Mammary epithelial cell (primary cell): ENCODE measurements at regions not wholly inside any gene's neighbourhood (a gene's known extent, or its start where the extent isn't known, plus 50 kb on each side); places are given as distances from the start of the nearest gene placed in this dataset.

Experiments used
- EZH2 ChIP-seq: IDR thresholded peaks from 2 replicates; pipeline ENCODE4 v1.6.1; 2012; ENCODE audit warnings: low read length, inconsistent platforms, borderline replicate concordance
- TF ChIP-seq, protein P1 (sequence below), 2 donors: IDR thresholded peaks in 1 of 2; conservative IDR thresholded peaks in 1 of 2; 2 replicates each; pipeline ENCODE4 v1.5.1; 2011 to 2012; ENCODE audit warnings: inconsistent platforms in 2 of 2, low read length in 2 of 2, mild to moderate bottlenecking in 2 of 2, control low read depth in 1 of 2, low read depth in 1 of 2; ENCODE audit not compliant: insufficient read depth in 1 of 2; ENCODE audit errors: extremely low read depth in 1 of 2

DNA sequence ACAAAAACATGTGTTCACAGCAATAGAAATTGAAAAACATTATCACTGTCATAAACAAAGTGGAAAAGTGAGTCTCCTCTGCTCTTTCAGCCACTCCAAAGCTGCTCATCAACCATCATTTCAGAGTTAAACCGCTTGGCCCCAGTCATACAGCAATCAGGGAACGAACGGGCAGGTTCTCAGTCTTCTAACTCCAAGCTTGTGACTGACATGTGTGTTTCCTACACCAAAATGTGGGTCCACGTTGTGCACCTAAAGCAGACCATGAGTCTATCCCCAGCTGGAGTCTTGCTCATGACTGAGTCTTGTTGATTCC, 582.6 kb upstream of the ID2 start:
- TF ChIP-seq, protein P1, sequence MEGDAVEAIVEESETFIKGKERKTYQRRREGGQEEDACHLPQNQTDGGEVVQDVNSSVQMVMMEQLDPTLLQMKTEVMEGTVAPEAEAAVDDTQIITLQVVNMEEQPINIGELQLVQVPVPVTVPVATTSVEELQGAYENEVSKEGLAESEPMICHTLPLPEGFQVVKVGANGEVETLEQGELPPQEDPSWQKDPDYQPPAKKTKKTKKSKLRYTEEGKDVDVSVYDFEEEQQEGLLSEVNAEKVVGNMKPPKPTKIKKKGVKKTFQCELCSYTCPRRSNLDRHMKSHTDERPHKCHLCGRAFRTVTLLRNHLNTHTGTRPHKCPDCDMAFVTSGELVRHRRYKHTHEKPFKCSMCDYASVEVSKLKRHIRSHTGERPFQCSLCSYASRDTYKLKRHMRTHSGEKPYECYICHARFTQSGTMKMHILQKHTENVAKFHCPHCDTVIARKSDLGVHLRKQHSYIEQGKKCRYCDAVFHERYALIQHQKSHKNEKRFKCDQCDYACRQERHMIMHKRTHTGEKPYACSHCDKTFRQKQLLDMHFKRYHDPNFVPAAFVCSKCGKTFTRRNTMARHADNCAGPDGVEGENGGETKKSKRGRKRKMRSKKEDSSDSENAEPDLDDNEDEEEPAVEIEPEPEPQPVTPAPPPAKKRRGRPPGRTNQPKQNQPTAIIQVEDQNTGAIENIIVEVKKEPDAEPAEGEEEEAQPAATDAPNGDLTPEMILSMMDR (conservative IDR thresholded peaks at IDR 0.05 in 1 of 2, IDR thresholded peaks at IDR 0.05 in 1 of 2; ENCODE audit: extremely low read depth in 1 of 2, insufficient read depth in 1 of 2, low read depth in 1 of 2, low read length in 2 of 2): no peak
- TF ChIP-seq EZH2: no peak
